Gastroesophageal sphincter (tissue), 4 donors: ENCODE measurements at regions not wholly inside any gene's neighbourhood (a gene's known extent, or its start where the extent isn't known, plus 50 kb on each side); places are given as distances from the start of the nearest gene placed in this dataset.

ENCODE experiments used
- ATAC-seq: fragments of 150-250 bp; one replicate; pipeline ENCODE4 v1.9.1; 2016; ENCODE audit warnings: mild to moderate bottlenecking, moderate library complexity
- H3K27ac ChIP-seq, 4 donors: fragments of 200-600 bp; sonication (generic) in 3 of 4; 1 replicate in 3 of 4; 2 replicates in 1 of 4; pipeline ENCODE4 v1.5.1; 2016 to 2019
- H3K27me3 ChIP-seq: fragments of 200-600 bp; sonication (generic); one replicate; pipeline ENCODE4 v1.5.1; 2019
- H3K36me3 ChIP-seq, 2 donors: fragments of 200-600 bp; sonication (generic); one replicate each; pipeline ENCODE4 v1.5.1; 2019; ENCODE audit warnings: control low read depth in 1 of 2
- H3K4me1 ChIP-seq, 3 donors: fragments of 200-600 bp; sonication (generic); 1 replicate in 2 of 3; 2 replicates in 1 of 3; pipeline ENCODE4 v1.5.1; 2016 to 2019; ENCODE audit warnings: control low read depth in 2 of 3
- H3K4me3 ChIP-seq, 2 donors: fragments of 200-600 bp; sonication (generic); one replicate each; pipeline ENCODE4 v1.5.1; 2019; ENCODE audit warnings: mild to moderate bottlenecking in 1 of 2, moderate library complexity in 1 of 2
- H3K9me3 ChIP-seq, 3 donors: fragments of 200-600 bp; sonication (generic); one replicate each; pipeline ENCODE4 v1.5.1; 2017 to 2019; ENCODE audit warnings: control low read depth in 2 of 3
- EP300 ChIP-seq: sonication (generic); formaldehyde crosslinking; IDR thresholded peaks from one replicate; pipeline ENCODE4 v1.6.1; 2017; ENCODE audit warnings: antibody characterized with exemption, mild to moderate bottlenecking
- POLR2A ChIP-seq, 2 donors: fragments of 450-650 bp; IDR thresholded peaks; one replicate each; pipeline ENCODE4 v1.6.1; 2017; ENCODE audit warnings: antibody characterized with exemption in 2 of 2, mild to moderate bottlenecking in 2 of 2, moderate library complexity in 1 of 2
- POLR2AphosphoS5 ChIP-seq: sonication (generic); formaldehyde crosslinking; IDR thresholded peaks from one replicate; pipeline ENCODE4 v1.6.1; 2017; ENCODE audit warnings: antibody characterized with exemption
- WGBS, 2 donors: methylation state at CpG; one replicate each; pipeline ENCODE4 v1.1.5; 2018; ENCODE audit warnings: low coverage in 1 of 2; 5-methylcytosine and 5-hydroxymethylcytosine counted together
- TF ChIP-seq, protein P1 (sequence below), 4 experiments: fragments of 200-600 bp in 2 of 4; fragments of 450-650 bp in 2 of 4; sonication (generic) in 1 of 4; IDR thresholded peaks; one replicate each; pipeline ENCODE4 v1.5.1; 2017 to 2019; ENCODE audit warnings: antibody characterized with exemption in 4 of 4, mild to moderate bottlenecking in 2 of 4, moderate library complexity in 2 of 4

DNA sequence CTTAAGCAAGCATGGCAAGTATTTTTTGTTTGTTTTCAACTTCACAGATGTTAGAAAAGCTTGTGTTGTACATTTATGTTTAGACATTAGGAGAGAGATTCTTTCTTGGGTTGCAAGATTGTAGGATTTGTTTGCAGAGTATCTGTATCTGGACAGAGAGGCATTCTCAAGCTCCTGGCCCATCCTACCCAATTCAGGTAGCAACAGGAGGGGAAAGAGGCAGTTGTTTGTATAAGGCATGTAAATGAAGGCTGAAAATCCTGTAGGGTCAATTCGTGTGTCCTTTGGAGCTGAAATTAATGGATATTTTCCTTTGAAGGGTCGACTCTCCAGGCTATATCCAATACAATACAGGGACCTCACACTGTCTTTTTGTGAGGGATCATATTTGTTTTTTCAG lies 147.3 kb downstream of the KCNRG start:
- WGBS, 2 donors: 58 to 88% methylated on average over 1 to 2 of the region's 2 CpGs
- Histone ChIP-seq H3K27ac (no peak overlapping the region), H3K9me3 (no peaks in the 10 kb centered on the region), H3K4me3 (no peak overlapping the region), H3K4me1 (no peaks in the 10 kb centered on the region), H3K27me3 (no peaks in the 10 kb centered on the region), H3K36me3 (no peaks in the 10 kb centered on the region)
- ATAC-seq: no peak
- TF ChIP-seq POLR2A (IDR thresholded peaks at IDR 0.05) (no peak), POLR2AphosphoS5 (no peak), EP300 (no peak)
- TF ChIP-seq, protein P1, sequence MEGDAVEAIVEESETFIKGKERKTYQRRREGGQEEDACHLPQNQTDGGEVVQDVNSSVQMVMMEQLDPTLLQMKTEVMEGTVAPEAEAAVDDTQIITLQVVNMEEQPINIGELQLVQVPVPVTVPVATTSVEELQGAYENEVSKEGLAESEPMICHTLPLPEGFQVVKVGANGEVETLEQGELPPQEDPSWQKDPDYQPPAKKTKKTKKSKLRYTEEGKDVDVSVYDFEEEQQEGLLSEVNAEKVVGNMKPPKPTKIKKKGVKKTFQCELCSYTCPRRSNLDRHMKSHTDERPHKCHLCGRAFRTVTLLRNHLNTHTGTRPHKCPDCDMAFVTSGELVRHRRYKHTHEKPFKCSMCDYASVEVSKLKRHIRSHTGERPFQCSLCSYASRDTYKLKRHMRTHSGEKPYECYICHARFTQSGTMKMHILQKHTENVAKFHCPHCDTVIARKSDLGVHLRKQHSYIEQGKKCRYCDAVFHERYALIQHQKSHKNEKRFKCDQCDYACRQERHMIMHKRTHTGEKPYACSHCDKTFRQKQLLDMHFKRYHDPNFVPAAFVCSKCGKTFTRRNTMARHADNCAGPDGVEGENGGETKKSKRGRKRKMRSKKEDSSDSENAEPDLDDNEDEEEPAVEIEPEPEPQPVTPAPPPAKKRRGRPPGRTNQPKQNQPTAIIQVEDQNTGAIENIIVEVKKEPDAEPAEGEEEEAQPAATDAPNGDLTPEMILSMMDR (IDR thresholded peaks at IDR 0.05): no peak

GRCh38 chr13:50167224-50167947 lies 152.1 kb downstream of the KCNRG start:
- no peak for ATAC-seq
- H3K4me3 ChIP-seq: no peak overlapping the region
- no peaks in the 10 kb centered on the region for H3K9me3 ChIP-seq
- WGBS, 2 donors: 85 to 86% methylated on average over 2 of the region's 2 CpGs
- no peak overlapping the region for H3K27ac ChIP-seq
- H3K36me3 ChIP-seq: no peaks in the 10 kb centered on the region
- H3K4me1 ChIP-seq: peaks cover 0 to 8% (median 0%) of the 10 kb centered on the region in 3 donors
- TF ChIP-seq POLR2A (IDR thresholded peaks at IDR 0.05) (no peak), POLR2AphosphoS5 (no peak), EP300 (no peak)
- TF ChIP-seq, protein P1 (IDR thresholded peaks at IDR 0.05): no peak
- H3K27me3 ChIP-seq: no peaks in the 10 kb centered on the region

GRCh38 chr13:50167967-50168366 lies 152.7 kb downstream of the KCNRG start:
- Histone ChIP-seq H3K27me3 (no peaks in the 10 kb centered on the region), H3K4me1 (peaks cover 0 to 8% (median 0%) of the 10 kb centered on the region in 3 donors), H3K9me3 (no peaks in the 10 kb centered on the region), H3K36me3 (no peaks in the 10 kb centered on the region), H3K4me3 (no peak overlapping the region), H3K27ac (no peak overlapping the region)
- TF ChIP-seq POLR2A (IDR thresholded peaks at IDR 0.05) (no peak), EP300 (no peak), POLR2AphosphoS5 (no peak)
- TF ChIP-seq, protein P1 (IDR thresholded peaks at IDR 0.05): no peak
- WGBS, 2 donors: 92 to 94% methylated on average over 2 to 4 of the region's 4 CpGs
- ATAC-seq: no peak

GRCh38 chr13:50168786-50169185 lies 153.5 kb downstream of the KCNRG start:
- WGBS, 2 donors: 72 to 80% methylated on average over 2 of the region's 2 CpGs
- no peaks in the 10 kb centered on the region for H3K9me3 ChIP-seq
- H3K27ac ChIP-seq: no peak overlapping the region
- H3K36me3 ChIP-seq: no peaks in the 10 kb centered on the region
- H3K4me3 ChIP-seq: no peak overlapping the region
- peaks cover 0 to 8% (median 0%) of the 10 kb centered on the region in 3 donors for H3K4me1 ChIP-seq
- no peak for ATAC-seq
- no peaks in the 10 kb centered on the region for H3K27me3 ChIP-seq
- TF ChIP-seq POLR2A (IDR thresholded peaks at IDR 0.05) (no peak), POLR2AphosphoS5 (no peak), EP300 (no peak)
- TF ChIP-seq, protein P1 (IDR thresholded peaks at IDR 0.05): no peak

DNA sequence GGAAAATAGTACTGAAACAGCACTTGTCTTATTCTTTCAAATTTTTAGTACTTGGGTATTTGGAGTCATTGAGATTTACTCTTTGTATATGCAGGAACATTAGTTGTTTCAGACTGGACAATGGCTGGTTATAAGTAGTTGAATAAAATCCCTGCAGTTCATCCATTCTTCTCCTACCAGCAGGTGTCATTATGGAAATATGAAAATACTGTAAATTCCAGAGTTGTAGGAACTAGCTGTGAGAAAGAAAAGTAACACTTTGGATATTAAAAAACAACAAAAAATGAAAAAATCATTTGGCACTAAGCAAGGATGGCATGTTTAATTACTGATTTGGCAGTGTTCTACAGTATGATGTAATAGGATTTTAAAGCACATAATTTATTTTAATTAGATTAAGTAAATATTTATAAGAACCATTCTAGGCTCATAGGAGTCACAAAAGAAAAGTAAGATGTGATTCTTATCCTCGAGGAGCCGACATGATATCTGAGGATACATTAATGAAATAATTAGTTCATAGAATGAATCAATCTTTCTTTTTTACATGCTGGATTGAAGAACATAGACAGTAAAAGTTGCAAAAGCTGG lies 155.3 kb downstream of the KCNRG start:
- ATAC-seq: no peak
- Histone ChIP-seq H3K27me3 (no peaks in the 10 kb centered on the region), H3K4me3 (no peak overlapping the region), H3K4me1 (peaks cover 0 to 8% (median 0%) of the 10 kb centered on the region in 3 donors), H3K9me3 (no peaks in the 10 kb centered on the region), H3K36me3 (no peaks in the 10 kb centered on the region), H3K27ac (no peak overlapping the region)
- TF ChIP-seq, protein P1 (IDR thresholded peaks at IDR 0.05): peak in 3 of 4 experiments; percentile 63 to 67 (median 63)
- no peak for TF ChIP-seq POLR2AphosphoS5
- WGBS, 2 donors: 13 to 25% methylated on average over 2 of the region's 2 CpGs
